Left colon (tissue), 2 donors: ENCODE measurements at regions not wholly inside any gene's neighbourhood (a gene's known extent, or its start where the extent isn't known, plus 50 kb on each side); places are given as distances from the start of the nearest gene placed in this dataset.
"Not testable (repeated sequence)": the region's sequence is repeated elsewhere in the genome, so short reads cannot be mapped to it uniquely, and the experiment has no call there.

ENCODE experiments used
- ATAC-seq: fragments of 200-7000 bp; cut with Tn5 transposase; one replicate; pipeline ENCODE4 v1.9.1; 2020; ENCODE audit warnings: mild to moderate bottlenecking, moderate library complexity
- DNase-seq, 2 donors: peaks; one replicate each; pipeline ENCODE4 v3.0.0-alpha.2; 2020
- intact Hi-C, 2 donors: fragments of 100-400 bp; cut with DNase I in 1 of 2; cut with micrococcal nuclease in 1 of 2; formaldehyde crosslinking; loops; one replicate each; pipeline versions ENCODE4 v1.11.2 to v1.14.0; 2022; cut with DNase I, micrococcal nuclease
- donor health status: DM: no; HTN: no; CAD: no.
- donor health status: DM: yes; HTN: yes; CAD: no.

GRCh38 chr2:19648583-19648982 lies 253.2 kb downstream of the TTC32 start:
- intact Hi-C loops: no loop called here
- DNase-seq (no peak), ATAC-seq (no peak)

DNA sequence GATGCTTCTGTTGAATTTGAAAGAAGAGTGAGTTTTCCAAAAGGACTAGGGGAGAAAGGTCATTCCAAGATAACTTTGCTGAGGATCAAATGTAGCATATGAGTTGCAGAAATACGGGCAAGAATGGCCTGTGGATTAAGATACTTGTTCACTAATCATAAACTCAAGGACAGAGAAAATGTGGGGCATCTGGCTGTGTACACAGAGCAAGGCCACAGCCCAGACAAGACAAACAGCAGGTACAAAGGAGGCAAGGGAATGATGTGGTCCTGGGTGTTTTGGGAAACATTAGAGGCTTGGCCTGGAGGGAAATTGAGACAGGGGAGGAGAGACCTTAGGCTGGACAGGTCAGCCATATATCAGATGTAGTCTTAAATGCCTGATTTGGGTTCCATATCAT lies 254.8 kb downstream of the TTC32 start:
- ATAC-seq: no peak
- intact Hi-C loops: no loop called here
- DNase-seq: no peak

DNA sequence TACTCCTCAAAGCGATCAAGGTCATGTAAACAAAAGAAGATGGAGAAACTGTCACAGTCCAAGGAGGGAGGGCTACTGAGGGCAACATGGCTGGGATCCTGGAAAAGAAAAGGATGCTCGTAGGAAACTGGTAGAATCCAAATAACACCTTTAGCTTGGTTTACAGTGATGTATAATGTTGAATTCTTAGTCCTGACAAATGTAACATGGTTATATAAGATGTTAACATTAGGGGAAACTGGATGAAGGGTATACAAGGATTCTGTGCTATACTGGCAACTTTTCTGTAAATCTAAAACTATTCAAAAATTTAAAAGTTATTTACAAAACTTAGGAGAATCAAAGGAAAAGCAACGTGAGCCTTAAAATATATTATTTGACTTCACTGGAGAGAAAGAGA lies 257.0 kb downstream of the TTC32 start:
- no peak for ATAC-seq
- DNase-seq: no peak
- intact Hi-C loops: no loop called here

DNA sequence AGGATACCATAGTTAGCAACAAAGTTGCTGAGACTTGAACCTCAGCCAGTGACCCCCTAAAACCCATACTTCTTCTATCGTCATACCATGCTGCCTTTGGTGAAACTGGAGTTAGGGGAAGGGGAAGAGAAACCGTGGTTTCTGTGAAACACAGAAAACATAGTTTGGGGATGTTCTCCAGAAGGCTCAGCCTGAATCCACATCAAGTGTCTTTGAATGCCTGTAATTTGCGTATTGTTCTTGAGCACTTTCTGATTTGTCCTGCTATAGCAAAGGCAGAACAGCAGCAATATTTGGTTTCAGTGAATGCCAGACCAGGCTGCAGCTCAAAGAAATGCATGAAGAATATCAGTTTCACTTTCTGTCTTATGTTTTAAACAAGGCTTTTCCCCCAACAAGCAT lies 258.7 kb downstream of the TTC32 start:
- intact Hi-C loops: no loop called here
- DNase-seq (no peak), ATAC-seq (no peak)

GRCh38 chr2:19642501-19642900 lies 259.3 kb downstream of the TTC32 start:
- no peak for DNase-seq
- no peak for ATAC-seq
- intact Hi-C loops: no loop called here

DNA sequence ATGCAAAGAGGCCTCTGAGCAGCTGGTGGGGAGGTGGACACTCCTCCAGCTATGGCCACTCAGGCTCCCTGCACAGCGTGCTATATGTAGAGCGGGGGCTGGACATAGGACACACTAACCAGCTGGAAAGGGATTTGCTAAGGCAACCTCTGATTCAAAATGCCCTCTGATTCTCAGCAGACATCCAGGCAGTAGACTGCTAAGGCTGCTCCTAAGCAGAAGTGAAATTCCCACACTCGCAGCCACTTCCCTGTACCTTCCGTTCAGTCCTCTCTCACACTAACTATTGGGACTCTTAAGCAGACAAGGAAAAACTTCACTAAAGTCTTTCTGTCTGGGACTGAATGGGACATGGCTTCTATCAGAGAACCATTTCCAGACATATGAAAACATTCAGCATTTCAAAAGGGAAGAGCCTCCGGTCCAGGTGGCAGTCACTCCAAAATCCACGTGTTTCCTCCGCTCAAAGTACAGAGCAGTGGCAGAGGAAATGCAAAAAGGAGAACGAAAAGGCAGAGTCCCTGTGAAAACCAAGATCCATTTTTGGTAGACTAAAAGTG lies 265.8 kb downstream of the TTC32 start:
- no peak for ATAC-seq
- intact Hi-C loops: no loop called here
- DNase-seq: no peak

- ATAC-seq (no peak), DNase-seq (no peak)
- intact Hi-C loops: no loop called here
Observed at GRCh38 chr2:19632403-19632991, 269.3 kb downstream of the TTC32 start.

DNA sequence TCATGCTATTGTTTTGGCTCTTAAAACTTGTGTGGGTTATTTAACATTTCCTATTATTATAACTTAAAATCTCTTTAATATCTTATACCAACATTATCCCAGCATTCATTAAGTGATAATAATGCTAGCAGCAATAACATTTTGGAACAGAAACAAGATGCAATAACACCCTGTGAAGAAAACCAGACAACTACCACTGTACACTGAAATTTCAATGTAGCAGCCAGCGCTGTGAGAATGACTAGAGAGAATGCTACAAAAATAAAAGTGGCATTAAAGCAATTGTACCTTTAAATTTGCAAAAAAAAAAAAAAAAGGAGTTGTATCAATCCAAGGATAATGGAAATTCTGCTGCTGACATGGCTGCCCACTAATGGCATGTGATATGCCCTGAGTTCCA lies 269.9 kb downstream of the TTC32 start:
- ATAC-seq: no peak
- intact Hi-C loops: no loop called here
- no peak for DNase-seq

DNA sequence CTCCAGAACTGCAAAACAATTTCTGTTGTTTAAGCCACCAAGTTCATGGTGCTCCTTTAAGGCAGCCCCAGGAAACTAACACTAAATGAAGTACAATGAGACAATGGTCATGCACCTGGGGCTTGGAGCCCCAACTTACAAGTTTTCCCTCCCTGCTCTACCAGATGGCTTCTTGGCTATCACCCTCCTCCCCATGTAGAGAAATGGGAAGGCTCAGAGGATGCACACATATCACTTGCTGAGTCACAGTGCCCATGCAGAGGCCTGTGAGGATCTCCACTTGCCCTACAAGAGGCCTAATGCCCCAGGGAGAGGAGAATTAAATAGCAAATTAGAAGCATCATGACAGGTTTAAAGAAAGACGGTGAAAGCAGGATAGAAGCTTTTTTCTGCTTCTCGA lies 270.9 kb downstream of the TTC32 start:
- DNase-seq: no peak
- intact Hi-C loops: no loop called here
- ATAC-seq: no peak

DNA sequence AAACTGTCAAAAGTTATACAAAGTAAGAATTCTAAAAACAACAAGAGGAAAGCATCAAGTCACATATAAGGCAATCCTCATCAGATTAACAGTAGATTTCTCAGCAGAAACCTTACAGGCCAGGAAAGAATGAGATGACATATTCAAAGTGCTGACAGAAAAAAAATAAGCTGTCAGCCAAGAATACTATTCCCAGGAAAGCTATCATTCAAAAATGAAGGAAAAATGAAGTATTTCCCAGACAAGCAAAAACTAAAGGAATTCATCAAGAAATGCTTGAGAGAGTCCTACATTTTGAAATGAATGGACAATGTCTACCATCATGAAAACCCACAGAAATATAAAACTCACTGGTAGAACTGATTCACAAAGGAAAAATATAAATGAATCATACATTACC lies 268.9 kb upstream of the OSR1 start:
- intact Hi-C loops: no loop called here
- ATAC-seq: no peak
- no peak for DNase-seq

DNA sequence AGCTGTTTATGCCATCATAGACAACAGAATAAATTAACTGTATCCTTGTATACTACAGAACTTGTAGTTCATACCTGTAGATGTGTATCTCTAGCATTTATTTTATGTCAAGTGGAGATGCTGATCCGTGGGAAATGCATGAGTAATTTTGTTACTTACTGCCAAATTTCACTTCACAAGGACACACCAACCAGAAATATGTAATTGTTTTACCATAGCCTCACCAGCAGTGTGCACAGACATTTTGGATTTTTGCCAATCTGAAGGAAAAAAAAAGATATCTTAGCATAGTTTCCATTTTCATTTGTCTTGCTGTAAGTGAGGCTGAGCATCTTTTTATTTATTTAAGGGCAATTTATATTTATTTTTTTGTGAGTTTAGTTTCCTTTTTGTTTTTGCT lies 265.1 kb upstream of the OSR1 start:
- DNase-seq: no peak
- no peak for ATAC-seq
- intact Hi-C loops: no loop called here

GRCh38 chr2:19617257-19617848 lies 258.9 kb upstream of the OSR1 start:
- ATAC-seq: no peak
- no peak for DNase-seq
- intact Hi-C loops: no loop called here

DNA sequence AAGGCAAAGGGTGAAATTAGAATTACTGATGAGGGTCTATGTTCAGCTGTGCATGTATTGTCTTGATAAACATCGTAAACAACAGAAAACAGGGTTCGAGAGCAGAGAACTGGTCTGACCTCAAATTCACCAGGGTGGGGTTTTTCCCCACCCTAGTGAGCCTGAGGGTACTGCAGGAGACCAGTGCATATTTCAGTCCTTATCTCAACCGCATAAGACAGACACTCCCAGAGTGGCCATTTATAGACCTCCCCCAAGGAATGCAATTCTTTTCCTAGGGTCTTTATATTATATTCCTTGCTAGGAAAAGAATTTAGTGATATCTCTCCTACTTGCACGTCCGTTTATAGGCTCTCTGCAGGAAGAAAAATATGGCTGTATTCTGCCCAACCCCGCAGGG lies 257.0 kb upstream of the OSR1 start:
- intact Hi-C loops, DNase-seq, ATAC-seq: not testable (repeated sequence)

DNA sequence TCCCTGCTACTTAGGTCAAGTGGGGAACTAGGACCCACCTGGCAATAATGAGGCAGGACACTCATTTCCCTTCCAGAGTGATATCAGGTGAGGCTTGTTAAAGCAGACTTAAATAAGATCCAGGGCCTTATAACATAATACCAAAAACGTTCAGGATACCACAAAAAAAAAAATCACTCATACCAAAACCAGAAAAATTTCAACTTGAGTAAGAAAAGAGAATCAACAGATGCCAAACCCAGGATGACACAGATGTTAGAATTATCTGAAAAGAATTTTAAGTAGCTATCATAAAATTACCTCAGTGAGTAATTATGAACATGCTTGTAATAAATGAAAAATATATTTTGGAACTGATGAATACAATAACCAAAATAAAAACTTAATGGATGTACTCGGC lies 255.6 kb upstream of the OSR1 start:
- no peak for ATAC-seq
- no peak for DNase-seq
- intact Hi-C loops: no loop called here

DNA sequence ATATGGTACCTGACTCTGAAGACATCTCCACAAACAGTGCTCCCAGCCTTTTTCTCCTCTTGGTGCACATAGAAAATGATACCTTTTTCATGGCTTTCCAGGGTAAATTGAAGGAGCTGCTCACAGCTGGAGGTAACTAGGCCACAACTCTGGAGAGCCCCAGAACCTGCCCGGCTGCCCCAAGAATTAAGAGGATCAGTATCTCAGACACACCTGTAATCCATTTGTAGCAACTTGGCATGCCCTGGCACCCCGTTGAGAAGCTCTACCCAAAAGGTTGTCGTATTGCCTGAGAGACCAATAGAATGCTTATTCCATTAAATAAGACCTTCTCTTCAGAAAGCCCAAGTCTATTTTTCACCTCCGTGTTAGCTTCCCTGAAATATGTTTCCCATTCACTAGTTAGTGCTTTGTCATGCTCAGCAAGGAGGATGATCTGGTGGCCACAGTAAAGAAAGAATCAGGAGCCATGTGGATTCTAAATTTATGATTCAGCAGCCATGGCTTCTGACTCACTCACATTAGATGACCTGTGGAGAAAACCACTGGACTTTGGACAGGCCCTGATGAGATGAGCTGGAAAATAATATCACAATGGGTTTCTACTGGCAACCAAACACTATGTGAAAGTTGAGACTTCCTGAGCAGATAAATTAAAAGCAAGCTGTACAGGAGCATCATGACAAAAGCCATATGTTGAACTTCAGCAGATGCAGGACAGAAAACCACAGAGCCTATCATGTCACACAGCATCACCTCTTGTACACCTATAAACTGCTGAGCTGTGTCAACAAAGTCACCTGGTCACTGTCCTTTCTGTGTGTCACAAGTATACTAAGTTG lies 253.3 kb upstream of the OSR1 start:
- ATAC-seq: peak; percentile 88

GRCh38 chr2:19609266-19609665 lies 250.8 kb upstream of the OSR1 start:
- ATAC-seq (no peak), DNase-seq (no peak)
- intact Hi-C loops: no loop called here

More for the DNA sequence above, 253.3 kb upstream of the OSR1 start:
- no peak for DNase-seq
- intact Hi-C loops: no loop called here

- ATAC-seq (no peak), DNase-seq (no peak)
- intact Hi-C loops: no loop called here
Observed at GRCh38 chr2:19607931-19608771, 249.7 kb upstream of the OSR1 start.

- ATAC-seq (no peak), DNase-seq (no peak)
- intact Hi-C loops: no loop called here
Observed at GRCh38 chr2:19607400-19607799, 249.0 kb upstream of the OSR1 start.

GRCh38 chr2:19600982-19601381 lies 242.6 kb upstream of the OSR1 start:
- intact Hi-C loops: no loop called here
- ATAC-seq: no peak

More at GRCh38 chr2:19600982-19601381, 242.6 kb upstream of the OSR1 start:
- no peak for DNase-seq
